ENCODE measurements at regions not wholly inside any gene's neighbourhood (a gene's known extent, or its start where the extent isn't known, plus 50 kb on each side); places are given as distances from the start of the nearest gene placed in this dataset.

GRCh38 chr6:145273136-145273535 lies 462.2 kb downstream of the EPM2A start:
- TF ChIP-seq CTCF (IDR thresholded peaks at IDR 0.05) (no peak), SIN3A (IDR thresholded peaks at IDR 0.05; ENCODE audit: borderline replicate concordance, insufficient read depth, low read depth, low read length) (no peak)
